H9 (cell line): ENCODE measurements at regions not wholly inside any gene's neighbourhood (a gene's known extent, or its start where the extent isn't known, plus 50 kb on each side); places are given as distances from the start of the nearest gene placed in this dataset.

ENCODE experiments used
- DNase-seq: peaks from one replicate; pipeline ENCODE4 v3.0.0-alpha.2; 2017
- H2AFZ ChIP-seq: one replicate; pipeline ENCODE4 v1.6.1; 2013; ENCODE audit warnings: mild to moderate bottlenecking, low read length, control low read depth, moderate library complexity
- H2AK5ac ChIP-seq: 2 replicates; pipeline ENCODE4 v1.6.1; 2013; ENCODE audit warnings: low read length, control low read depth, mixed read lengths; ENCODE audit not compliant: insufficient read length
- H2BK120ac ChIP-seq: one replicate; pipeline ENCODE4 v1.6.1; 2013; ENCODE audit warnings: low read depth, mild to moderate bottlenecking, low read length, control low read depth, inconsistent platforms; ENCODE audit not compliant: poor library complexity, severe bottlenecking
- H2BK12ac ChIP-seq: 2 replicates; pipeline ENCODE4 v1.6.1; 2013; ENCODE audit warnings: low read length, control low read depth, mixed read lengths, low read depth; ENCODE audit not compliant: insufficient read length
- H2BK15ac ChIP-seq: 2 replicates; pipeline ENCODE4 v1.6.1; 2013; ENCODE audit warnings: low read depth, low read length, control low read depth
- H2BK20ac ChIP-seq: one replicate; pipeline ENCODE4 v1.6.1; 2013; ENCODE audit warnings: low read depth, mild to moderate bottlenecking, low read length, control low read depth, inconsistent platforms; ENCODE audit not compliant: poor library complexity, severe bottlenecking
- H2BK5ac ChIP-seq: 2 replicates; pipeline ENCODE4 v1.6.1; 2013; ENCODE audit warnings: low read length, control low read depth, mixed read lengths; ENCODE audit not compliant: insufficient read length
- H3K14ac ChIP-seq: 2 replicates; pipeline ENCODE4 v1.6.1; 2013; ENCODE audit warnings: low read length, control low read depth; ENCODE audit not compliant: insufficient read depth
- H3K18ac ChIP-seq: 2 replicates; pipeline ENCODE4 v1.6.1; 2013; ENCODE audit warnings: low read depth, mild to moderate bottlenecking, mixed read lengths, low read length, control low read depth; ENCODE audit not compliant: insufficient read length
- H3K23ac ChIP-seq: 2 replicates; pipeline ENCODE4 v1.6.1; 2013; ENCODE audit warnings: low read length, control low read depth, mixed read lengths, low read depth; ENCODE audit not compliant: insufficient read length
- H3K23me2 ChIP-seq: 2 replicates; pipeline ENCODE4 v1.6.1; 2013; ENCODE audit warnings: low read depth, mild to moderate bottlenecking, mixed read lengths, low read length, control low read depth; ENCODE audit not compliant: insufficient read length, poor library complexity, severe bottlenecking
- H3K27ac ChIP-seq: 2 replicates; pipeline ENCODE4 v1.5.1; 2013; ENCODE audit warnings: low read length, control low read depth, mixed read lengths, low read depth; ENCODE audit not compliant: insufficient read length
- H3K27me3 ChIP-seq: 2 replicates; pipeline ENCODE4 v1.6.1; 2013; ENCODE audit warnings: low read length, control low read depth, inconsistent platforms; ENCODE audit not compliant: insufficient read depth
- H3K4ac ChIP-seq: 2 replicates; pipeline ENCODE4 v1.6.1; 2013; ENCODE audit warnings: low read depth, mild to moderate bottlenecking, control low read depth, inconsistent platforms, low read length, moderate library complexity
- H3K4me1 ChIP-seq: 2 replicates; pipeline ENCODE4 v1.6.1; 2013; ENCODE audit warnings: low read length, control low read depth, inconsistent platforms; ENCODE audit not compliant: insufficient read depth
- H3K4me2 ChIP-seq: 2 replicates; pipeline ENCODE4 v1.6.1; 2013; ENCODE audit warnings: low read length, control low read depth, mixed read lengths; ENCODE audit not compliant: insufficient read length, insufficient read depth
- H3K56ac ChIP-seq: 2 replicates; pipeline ENCODE4 v1.6.1; 2013; ENCODE audit warnings: low read depth, mild to moderate bottlenecking, mixed read lengths, low read length, control low read depth; ENCODE audit not compliant: insufficient read length
- H3K79me1 ChIP-seq: 2 replicates; pipeline ENCODE4 v1.6.1; 2013; ENCODE audit warnings: low read depth, mild to moderate bottlenecking, moderate library complexity, low read length, control low read depth, inconsistent platforms; ENCODE audit not compliant: insufficient read depth, poor library complexity, severe bottlenecking
- H3K79me2 ChIP-seq: 2 replicates; pipeline ENCODE4 v1.6.1; 2013; ENCODE audit warnings: low read length, control low read depth, inconsistent platforms; ENCODE audit not compliant: insufficient read depth
- H3K9ac ChIP-seq: 2 replicates; pipeline ENCODE4 v1.6.1; 2013; ENCODE audit warnings: low read length, control low read depth, mixed read lengths; ENCODE audit not compliant: insufficient read length; ENCODE audit errors: extremely low read depth
- H3K9me3 ChIP-seq: one replicate; pipeline ENCODE4 v1.6.1; 2013; ENCODE audit warnings: low read depth, low read length, inconsistent platforms; ENCODE audit not compliant: control insufficient read depth
- H3T11ph ChIP-seq: one replicate; pipeline ENCODE4 v1.6.1; 2013; ENCODE audit warnings: mild to moderate bottlenecking, low read length, control low read depth, inconsistent platforms
- H4K20me1 ChIP-seq: one replicate; pipeline ENCODE4 v1.6.1; 2013; ENCODE audit not compliant: control insufficient read depth, insufficient read length, insufficient read depth
- H4K5ac ChIP-seq: 2 replicates; pipeline ENCODE4 v1.6.1; 2013; ENCODE audit warnings: low read depth, mild to moderate bottlenecking, mixed read lengths, low read length, control low read depth; ENCODE audit not compliant: insufficient read length
- H4K8ac ChIP-seq: replicated peaks from 2 replicates; pipeline ENCODE4 v1.6.1; 2013; ENCODE audit warnings: low read length, control low read depth, mixed read lengths, low read depth; ENCODE audit not compliant: insufficient read length
- H4K91ac ChIP-seq: 2 replicates; pipeline ENCODE4 v1.6.1; 2013; ENCODE audit warnings: low read depth, mild to moderate bottlenecking, moderate library complexity, mixed read lengths, low read length, control low read depth; ENCODE audit not compliant: insufficient read length
- H3K27ac Mint-ChIP-seq, 3 experiments: 2 replicates in 2 of 3; 3 replicates in 1 of 3; pipeline ENCODE4 v1.8.0; 2020 to 2021; ENCODE audit warnings: mixed read lengths in 3 of 3, mild to moderate bottlenecking in 1 of 3, moderate library complexity in 1 of 3
- H3K27me3 Mint-ChIP-seq: 2 replicates; pipeline ENCODE4 v1.8.0; 2021; ENCODE audit warnings: low read depth, mild to moderate bottlenecking, moderate library complexity, mixed read lengths
- H3K36me3 Mint-ChIP-seq, 3 experiments: 2 replicates in 2 of 3; 3 replicates in 1 of 3; pipeline ENCODE4 v1.8.0; 2020 to 2021; ENCODE audit warnings: low read depth in 3 of 3, mixed read lengths in 3 of 3; ENCODE audit not compliant: insufficient read depth in 1 of 3
- H3K4me1 Mint-ChIP-seq, 2 experiments: 2 replicates each; pipeline ENCODE4 v1.8.0; 2020; ENCODE audit warnings: mixed read lengths in 2 of 2
- H3K4me3 Mint-ChIP-seq, 2 experiments: 2 replicates in 1 of 2; 3 replicates in 1 of 2; pipeline ENCODE4 v1.8.0; 2020 to 2021; ENCODE audit warnings: mild to moderate bottlenecking in 2 of 2, mixed read lengths in 2 of 2, moderate library complexity in 1 of 2
- H3K9me3 Mint-ChIP-seq, 2 experiments: 2 replicates in 1 of 2; 3 replicates in 1 of 2; pipeline ENCODE4 v1.8.0; 2020; ENCODE audit warnings: mild to moderate bottlenecking in 2 of 2, mixed read lengths in 2 of 2, moderate library complexity in 1 of 2
- WGBS: extraction: QIAGEN DNeasy Blood & Tissue Kit; methylation state at CpG from one replicate; pipeline ENCODE4 v1.1.7; 2013; ENCODE audit warnings: missing lambda C conversion rate, low lambda C conversion rate, mixed read lengths; ENCODE audit not compliant: insufficient read length; ENCODE audit errors: extremely low coverage; 5-methylcytosine and 5-hydroxymethylcytosine counted together
- TF ChIP-seq, protein P1 (sequence below): fragments of 200-600 bp; sonication (generic); conservative IDR thresholded peaks from 3 replicates; pipeline ENCODE4 v1.8.0; 2021; ENCODE audit warnings: antibody characterized with exemption, mild to moderate bottlenecking

DNA sequence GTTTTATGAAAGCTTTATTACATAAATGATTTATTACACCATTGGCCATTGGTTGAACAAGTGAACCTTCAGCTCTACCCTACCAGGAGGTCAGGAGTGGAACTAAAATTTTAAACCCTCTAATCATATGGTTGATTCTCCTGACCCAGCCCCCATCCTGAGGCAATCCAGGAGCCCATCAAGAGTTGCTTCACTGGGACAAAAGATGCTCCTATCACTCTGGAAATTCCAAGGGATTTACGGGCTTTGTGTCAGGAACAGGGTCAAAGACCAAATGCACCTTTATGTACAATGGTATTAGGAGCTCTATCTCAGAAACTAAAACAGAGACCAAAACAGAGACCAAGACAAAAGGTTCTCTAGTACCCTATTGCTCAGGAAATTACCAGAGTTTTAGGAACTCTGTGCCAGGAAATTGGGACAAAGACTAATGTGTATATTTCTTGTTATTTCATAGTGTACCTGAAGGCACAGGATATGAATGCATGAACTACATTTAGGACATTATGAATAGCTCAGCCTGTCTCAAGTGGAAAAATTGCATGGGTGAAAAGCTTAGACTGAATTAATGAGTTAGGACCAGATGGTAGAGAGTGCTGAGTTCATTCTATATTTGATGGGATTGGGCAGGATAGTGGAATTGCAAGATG, 171.7 kb upstream of the FLRT2 start:
- H4K5ac ChIP-seq = no peak overlapping the region
- H3K18ac ChIP-seq = no peak overlapping the region
- Mint-ChIP-seq H3K9me3 (peaks cover 6% of the 10 kb centered on the region in 2 experiments), H3K27ac (no peak overlapping the region), H3K27me3 (no peaks in the 10 kb centered on the region), H3K4me3 (no peak overlapping the region), H3K36me3 (peaks cover 7 to 8% (median 8%) of the 10 kb centered on the region in 3 experiments), H3K4me1 (no peaks in the 10 kb centered on the region; a peak in 2 of 4 replicates)
- no peaks in the 10 kb centered on the region for H3K79me1 ChIP-seq
- H4K91ac ChIP-seq = no peak overlapping the region
- H2BK5ac ChIP-seq = no peak overlapping the region
- H3K9ac ChIP-seq = no peak overlapping the region
- H3K9me3 ChIP-seq = no peaks in the 10 kb centered on the region
- H3K4ac ChIP-seq = no peak overlapping the region
- H2BK120ac ChIP-seq = no peak overlapping the region
- H3K79me2 ChIP-seq = no peaks in the 10 kb centered on the region
- no peak overlapping the region for H2AFZ ChIP-seq
- no CpG with 5 or more reads among the region's 1 CpG for WGBS
- H4K8ac ChIP-seq = no peak overlapping the region
- H2BK15ac ChIP-seq = no peak overlapping the region
- H3K4me1 ChIP-seq = no peaks in the 10 kb centered on the region
- H3K23me2 ChIP-seq = no peaks in the 10 kb centered on the region
- H3K27ac ChIP-seq = no peak overlapping the region
- H3K23ac ChIP-seq = no peak overlapping the region
- H2BK20ac ChIP-seq = no peak overlapping the region
- no peak overlapping the region for H3K14ac ChIP-seq
- TF ChIP-seq, protein P1, sequence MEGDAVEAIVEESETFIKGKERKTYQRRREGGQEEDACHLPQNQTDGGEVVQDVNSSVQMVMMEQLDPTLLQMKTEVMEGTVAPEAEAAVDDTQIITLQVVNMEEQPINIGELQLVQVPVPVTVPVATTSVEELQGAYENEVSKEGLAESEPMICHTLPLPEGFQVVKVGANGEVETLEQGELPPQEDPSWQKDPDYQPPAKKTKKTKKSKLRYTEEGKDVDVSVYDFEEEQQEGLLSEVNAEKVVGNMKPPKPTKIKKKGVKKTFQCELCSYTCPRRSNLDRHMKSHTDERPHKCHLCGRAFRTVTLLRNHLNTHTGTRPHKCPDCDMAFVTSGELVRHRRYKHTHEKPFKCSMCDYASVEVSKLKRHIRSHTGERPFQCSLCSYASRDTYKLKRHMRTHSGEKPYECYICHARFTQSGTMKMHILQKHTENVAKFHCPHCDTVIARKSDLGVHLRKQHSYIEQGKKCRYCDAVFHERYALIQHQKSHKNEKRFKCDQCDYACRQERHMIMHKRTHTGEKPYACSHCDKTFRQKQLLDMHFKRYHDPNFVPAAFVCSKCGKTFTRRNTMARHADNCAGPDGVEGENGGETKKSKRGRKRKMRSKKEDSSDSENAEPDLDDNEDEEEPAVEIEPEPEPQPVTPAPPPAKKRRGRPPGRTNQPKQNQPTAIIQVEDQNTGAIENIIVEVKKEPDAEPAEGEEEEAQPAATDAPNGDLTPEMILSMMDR = no peak
- DNase-seq = no peak
- no peak overlapping the region for H3K56ac ChIP-seq
- no peak overlapping the region for H2BK12ac ChIP-seq
- no peaks in the 10 kb centered on the region for H4K20me1 ChIP-seq
- no peak overlapping the region for H2AK5ac ChIP-seq
- H3T11ph ChIP-seq = no peak overlapping the region
- no peaks in the 10 kb centered on the region for H3K27me3 ChIP-seq
- no peak overlapping the region for H3K4me2 ChIP-seq
